Effector memory CD4-positive, alpha-beta T cell (primary cell): ENCODE measurements at regions not wholly inside any gene's neighbourhood (a gene's known extent, or its start where the extent isn't known, plus 50 kb on each side); places are given as distances from the start of the nearest gene placed in this dataset.
"Not testable (repeated sequence)": the region's sequence is repeated elsewhere in the genome, so short reads cannot be mapped to it uniquely, and the experiment has no call there.

Experiments used
- DNase-seq, 3 donors: peaks; one replicate each; pipeline ENCODE4 v3.0.0-alpha.2; 2020
- H3K27ac ChIP-seq: 2 replicates; pipeline ENCODE4 v1.7.0; 2013; ENCODE audit warnings: mild to moderate bottlenecking, low read length, moderate library complexity; ENCODE audit not compliant: insufficient read depth, poor library complexity, severe bottlenecking
- H3K27me3 ChIP-seq: replicated peaks from 2 replicates; pipeline ENCODE4 v1.7.0; 2013; ENCODE audit warnings: mild to moderate bottlenecking, low read length; ENCODE audit not compliant: insufficient read depth, control insufficient read depth, poor library complexity, severe bottlenecking
- H3K36me3 ChIP-seq: 2 replicates; pipeline ENCODE4 v1.7.0; 2013; ENCODE audit warnings: mild to moderate bottlenecking, low read length, moderate library complexity; ENCODE audit not compliant: control insufficient read depth, insufficient read depth
- H3K4me1 ChIP-seq: 2 replicates; pipeline ENCODE4 v1.7.0; 2013; ENCODE audit warnings: low read length, mild to moderate bottlenecking; ENCODE audit not compliant: control insufficient read depth, insufficient read depth, poor library complexity, severe bottlenecking
- H3K4me3 ChIP-seq: 2 replicates; pipeline ENCODE4 v1.7.0; 2013; ENCODE audit warnings: low read length, low read depth, mild to moderate bottlenecking; ENCODE audit not compliant: insufficient read depth, poor library complexity, severe bottlenecking
- H3K9me3 ChIP-seq: 2 replicates; pipeline ENCODE4 v1.7.0; 2013; ENCODE audit warnings: mild to moderate bottlenecking, low read length, moderate library complexity; ENCODE audit not compliant: control insufficient read depth

- H3K27ac ChIP-seq, DNase-seq, H3K4me3 ChIP-seq, H3K27me3 ChIP-seq, H3K4me1 ChIP-seq, H3K36me3 ChIP-seq, H3K9me3 ChIP-seq: not testable (repeated sequence)
Measured at GRCh38 chr10:63693021-63693420, 171.8 kb downstream of the REEP3 start.

GRCh38 chr10:63696205-63696604 is 175.0 kb downstream of the REEP3 start:
- H3K9me3 ChIP-seq: no peaks in the 10 kb centered on the region
- no peak overlapping the region for H3K4me3 ChIP-seq
- H3K36me3 ChIP-seq: no peaks in the 10 kb centered on the region
- H3K27ac ChIP-seq: no peak overlapping the region
- no peaks in the 10 kb centered on the region for H3K27me3 ChIP-seq
- DNase-seq: no peak
- no peaks in the 10 kb centered on the region for H3K4me1 ChIP-seq

- H3K27ac ChIP-seq: no peak overlapping the region
- H3K36me3 ChIP-seq: no peaks in the 10 kb centered on the region
- H3K4me3 ChIP-seq: no peak overlapping the region
- H3K27me3 ChIP-seq: no peaks in the 10 kb centered on the region
- H3K9me3 ChIP-seq: no peaks in the 10 kb centered on the region
- H3K4me1 ChIP-seq: no peaks in the 10 kb centered on the region
- DNase-seq: no peak
Measured at GRCh38 chr10:63697956-63698786, 177.0 kb downstream of the REEP3 start.

- Histone ChIP-seq H3K4me3 (no peak overlapping the region), H3K27me3 (no peaks in the 10 kb centered on the region), H3K9me3 (no peaks in the 10 kb centered on the region), H3K36me3 (no peaks in the 10 kb centered on the region), H3K27ac (no peak overlapping the region), H3K4me1 (no peaks in the 10 kb centered on the region)
- DNase-seq: no peak
Measured at GRCh38 chr10:63698787-63699150, 177.6 kb downstream of the REEP3 start.

- H3K36me3 ChIP-seq: no peaks in the 10 kb centered on the region
- DNase-seq: no peak
- no peaks in the 10 kb centered on the region for H3K4me1 ChIP-seq
- H3K27ac ChIP-seq: no peak overlapping the region
- H3K27me3 ChIP-seq: no peaks in the 10 kb centered on the region
- no peak overlapping the region for H3K4me3 ChIP-seq
- H3K9me3 ChIP-seq: no peaks in the 10 kb centered on the region
Measured at GRCh38 chr10:63699785-63700613, 178.8 kb downstream of the REEP3 start.

GRCh38 chr10:63700631-63701156 is 179.5 kb downstream of the REEP3 start:
- no peak for DNase-seq

GRCh38 chr10:63702092-63702491 is 180.9 kb downstream of the REEP3 start:
- Histone ChIP-seq H3K4me3 (no peak overlapping the region), H3K9me3 (no peaks in the 10 kb centered on the region), H3K36me3 (no peaks in the 10 kb centered on the region), H3K27ac (no peak overlapping the region), H3K27me3 (no peaks in the 10 kb centered on the region), H3K4me1 (no peaks in the 10 kb centered on the region)
- DNase-seq: no peak

More at GRCh38 chr10:63700631-63701156, 179.5 kb downstream of the REEP3 start:
- no peaks in the 10 kb centered on the region for H3K27me3 ChIP-seq
- no peaks in the 10 kb centered on the region for H3K36me3 ChIP-seq
- no peak overlapping the region for H3K4me3 ChIP-seq
- H3K9me3 ChIP-seq: no peaks in the 10 kb centered on the region
- no peaks in the 10 kb centered on the region for H3K4me1 ChIP-seq
- H3K27ac ChIP-seq: no peak overlapping the region

GRCh38 chr10:63703113-63703670 is 182.0 kb downstream of the REEP3 start:
- Histone ChIP-seq H3K4me1 (no peaks in the 10 kb centered on the region), H3K36me3 (no peaks in the 10 kb centered on the region), H3K4me3 (no peak overlapping the region), H3K27ac (no peak overlapping the region), H3K9me3 (no peaks in the 10 kb centered on the region), H3K27me3 (no peaks in the 10 kb centered on the region)
- DNase-seq: no peak

- Histone ChIP-seq H3K36me3 (no peaks in the 10 kb centered on the region), H3K4me1 (no peaks in the 10 kb centered on the region), H3K9me3 (no peaks in the 10 kb centered on the region), H3K27ac (no peak overlapping the region), H3K27me3 (no peaks in the 10 kb centered on the region), H3K4me3 (no peak overlapping the region)
- DNase-seq: no peak
Measured at GRCh38 chr10:63703740-63704345, 182.6 kb downstream of the REEP3 start.
